ENCODE measurements at regions not wholly inside any gene's neighbourhood (a gene's known extent, or its start where the extent isn't known, plus 50 kb on each side); places are given as distances from the start of the nearest gene placed in this dataset.
"Not testable (repeated sequence)": the region's sequence is repeated elsewhere in the genome, so short reads cannot be mapped to it uniquely, and the experiment has no call there.

GRCh38 chr17:71502443-71502842 lies 618.4 kb upstream of the SOX9 start:
- H3K9ac ChIP-seq (ENCODE audit: low read length), result no peak overlapping the region
- no peaks in the 10 kb centered on the region for H3K36me3 ChIP-seq (ENCODE audit: control insufficient read depth, low read depth, low read length)
- no peak overlapping the region for H3K4me3 ChIP-seq (ENCODE audit: low read length)
- H3K9me3 ChIP-seq (ENCODE audit: control insufficient read depth, low read depth, low read length), result no peaks in the 10 kb centered on the region
- H3K27me3 ChIP-seq (ENCODE audit: control insufficient read depth, insufficient read depth, low read length), result no peaks in the 10 kb centered on the region
- no peak overlapping the region for H3K27ac ChIP-seq (ENCODE audit: low read length)
- H3K4me1 ChIP-seq (ENCODE audit: control insufficient read depth, low read depth, low read length), result no peaks in the 10 kb centered on the region

GRCh38 chr17:71503710-71504465 lies 616.9 kb upstream of the SOX9 start:
- H3K27ac ChIP-seq (ENCODE audit: low read length), result no peak overlapping the region
- H3K27me3 ChIP-seq (ENCODE audit: control insufficient read depth, insufficient read depth, low read length), result no peaks in the 10 kb centered on the region
- no peaks in the 10 kb centered on the region for H3K4me1 ChIP-seq (ENCODE audit: control insufficient read depth, low read depth, low read length)
- no peaks in the 10 kb centered on the region for H3K36me3 ChIP-seq (ENCODE audit: control insufficient read depth, low read depth, low read length)
- no peak overlapping the region for H3K4me3 ChIP-seq (ENCODE audit: low read length)
- no peak overlapping the region for H3K9ac ChIP-seq (ENCODE audit: low read length)
- H3K9me3 ChIP-seq (ENCODE audit: control insufficient read depth, low read depth, low read length), result no peaks in the 10 kb centered on the region

GRCh38 chr17:71505200-71505599 lies 615.6 kb upstream of the SOX9 start:
- no peaks in the 10 kb centered on the region for H3K27me3 ChIP-seq (ENCODE audit: control insufficient read depth, insufficient read depth, low read length)

DNA sequence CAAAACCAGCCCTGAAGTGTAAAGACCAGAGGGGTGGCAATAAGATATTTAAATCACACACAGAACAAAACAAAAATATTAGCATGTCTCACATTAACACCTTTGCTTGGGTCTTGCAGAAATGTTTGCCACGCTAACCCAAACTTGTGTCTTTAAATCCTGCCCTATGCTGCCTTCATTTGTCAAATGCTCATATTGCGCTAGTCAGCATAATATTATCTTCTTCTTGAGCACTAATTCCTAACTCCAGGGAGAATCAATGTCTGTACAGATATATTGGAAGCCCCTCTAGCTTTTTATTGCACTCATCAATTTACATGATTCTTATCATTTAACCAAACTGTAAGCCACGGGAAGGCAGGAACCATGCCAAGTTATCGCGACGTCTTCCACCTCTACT lies 614.8 kb upstream of the SOX9 start:
- H3K36me3 ChIP-seq (ENCODE audit: control insufficient read depth, low read depth, low read length), result no peaks in the 10 kb centered on the region
- H3K9ac ChIP-seq (ENCODE audit: low read length), result no peak overlapping the region
- H3K4me3 ChIP-seq (ENCODE audit: low read length), result no peak overlapping the region
- H3K27me3 ChIP-seq (ENCODE audit: control insufficient read depth, insufficient read depth, low read length), result no peaks in the 10 kb centered on the region
- no peaks in the 10 kb centered on the region for H3K4me1 ChIP-seq (ENCODE audit: control insufficient read depth, low read depth, low read length)
- no peaks in the 10 kb centered on the region for H3K9me3 ChIP-seq (ENCODE audit: control insufficient read depth, low read depth, low read length)
- no peak overlapping the region for H3K27ac ChIP-seq (ENCODE audit: low read length)

More at GRCh38 chr17:71505200-71505599, 615.6 kb upstream of the SOX9 start:
- no peaks in the 10 kb centered on the region for H3K36me3 ChIP-seq (ENCODE audit: control insufficient read depth, low read depth, low read length)
- H3K4me1 ChIP-seq (ENCODE audit: control insufficient read depth, low read depth, low read length), result no peaks in the 10 kb centered on the region
- no peak overlapping the region for H3K9ac ChIP-seq (ENCODE audit: low read length)
- H3K9me3 ChIP-seq (ENCODE audit: control insufficient read depth, low read depth, low read length), result no peaks in the 10 kb centered on the region
- H3K27ac ChIP-seq (ENCODE audit: low read length), result no peak overlapping the region
- no peak overlapping the region for H3K4me3 ChIP-seq (ENCODE audit: low read length)

DNA sequence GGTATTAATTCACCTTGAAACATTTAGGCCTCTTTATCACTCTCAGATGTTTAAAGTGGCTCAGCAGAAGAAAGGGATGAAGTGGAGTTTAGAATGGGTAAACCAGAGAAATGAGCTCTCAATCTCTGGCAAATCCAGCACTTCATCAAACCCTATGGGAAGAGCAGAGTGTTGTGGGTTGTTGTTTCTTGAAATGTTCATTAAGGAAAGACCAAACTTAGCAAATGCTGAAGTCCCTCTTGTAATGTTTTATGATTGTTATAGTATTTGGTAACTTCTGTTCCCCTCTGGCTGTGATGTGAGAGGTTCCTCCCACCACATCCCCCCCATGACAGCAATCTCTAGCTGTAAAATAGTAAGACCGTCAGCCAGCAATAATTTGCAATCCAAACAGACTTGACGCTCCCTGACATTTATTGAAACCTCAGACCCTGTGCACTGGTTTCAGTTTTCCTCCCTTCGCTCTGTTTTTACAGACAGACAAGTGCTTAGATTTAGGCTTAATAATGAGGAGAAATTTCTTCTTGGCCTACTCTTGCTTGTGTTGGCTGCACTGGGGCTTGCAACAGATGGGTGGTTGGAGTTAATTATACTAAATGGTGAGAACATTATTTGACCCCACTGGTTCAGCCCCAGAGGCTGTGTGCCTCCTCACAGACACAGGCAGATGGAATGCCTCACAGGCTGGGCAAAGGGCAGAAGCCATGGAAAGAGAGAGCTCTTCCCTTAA lies 609.4 kb upstream of the SOX9 start:
- no peak overlapping the region for H3K27ac ChIP-seq (ENCODE audit: low read length)
- no peak overlapping the region for H3K9ac ChIP-seq (ENCODE audit: low read length)
- H3K36me3 ChIP-seq (ENCODE audit: control insufficient read depth, low read depth, low read length), result no peaks in the 10 kb centered on the region
- no peak overlapping the region for H3K4me3 ChIP-seq (ENCODE audit: low read length)
- H3K27me3 ChIP-seq (ENCODE audit: control insufficient read depth, insufficient read depth, low read length), result no peaks in the 10 kb centered on the region
- H3K4me1 ChIP-seq (ENCODE audit: control insufficient read depth, low read depth, low read length), result no peaks in the 10 kb centered on the region
- no peaks in the 10 kb centered on the region for H3K9me3 ChIP-seq (ENCODE audit: control insufficient read depth, low read depth, low read length)

GRCh38 chr17:71513725-71514124 lies 607.1 kb upstream of the SOX9 start:
- not testable (repeated sequence) for H3K9ac ChIP-seq (ENCODE audit: low read length); H3K36me3 ChIP-seq (ENCODE audit: control insufficient read depth, low read depth, low read length); H3K4me3 ChIP-seq (ENCODE audit: low read length); H3K9me3 ChIP-seq (ENCODE audit: control insufficient read depth, low read depth, low read length); H3K4me1 ChIP-seq (ENCODE audit: control insufficient read depth, low read depth, low read length); H3K27me3 ChIP-seq (ENCODE audit: control insufficient read depth, insufficient read depth, low read length); H3K27ac ChIP-seq (ENCODE audit: low read length)

DNA sequence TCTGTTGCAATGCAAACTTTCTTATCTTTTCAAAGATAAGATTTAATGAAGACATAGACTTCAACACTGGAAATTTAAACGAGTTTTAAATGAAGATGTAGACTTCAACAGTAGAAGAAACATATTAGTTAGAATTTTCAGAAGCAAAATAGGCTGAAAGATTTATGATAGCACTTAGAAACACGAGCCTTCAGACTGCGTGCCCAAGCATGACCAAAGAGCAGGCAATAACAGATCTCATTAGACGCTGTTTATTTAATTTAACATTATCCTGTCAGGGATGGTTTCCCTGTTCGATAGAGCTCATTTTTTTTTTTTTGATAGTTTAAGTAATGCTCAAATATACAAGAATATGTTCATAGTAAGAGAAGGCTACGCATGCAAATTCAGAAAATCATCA lies 604.7 kb upstream of the SOX9 start:
- H3K4me3 ChIP-seq (ENCODE audit: low read length), result no peak overlapping the region
- H3K9me3 ChIP-seq (ENCODE audit: control insufficient read depth, low read depth, low read length), result no peaks in the 10 kb centered on the region
- no peaks in the 10 kb centered on the region for H3K4me1 ChIP-seq (ENCODE audit: control insufficient read depth, low read depth, low read length)
- no peaks in the 10 kb centered on the region for H3K27me3 ChIP-seq (ENCODE audit: control insufficient read depth, insufficient read depth, low read length)
- H3K36me3 ChIP-seq (ENCODE audit: control insufficient read depth, low read depth, low read length), result no peaks in the 10 kb centered on the region
- no peak overlapping the region for H3K27ac ChIP-seq (ENCODE audit: low read length)
- H3K9ac ChIP-seq (ENCODE audit: low read length), result no peak overlapping the region

DNA sequence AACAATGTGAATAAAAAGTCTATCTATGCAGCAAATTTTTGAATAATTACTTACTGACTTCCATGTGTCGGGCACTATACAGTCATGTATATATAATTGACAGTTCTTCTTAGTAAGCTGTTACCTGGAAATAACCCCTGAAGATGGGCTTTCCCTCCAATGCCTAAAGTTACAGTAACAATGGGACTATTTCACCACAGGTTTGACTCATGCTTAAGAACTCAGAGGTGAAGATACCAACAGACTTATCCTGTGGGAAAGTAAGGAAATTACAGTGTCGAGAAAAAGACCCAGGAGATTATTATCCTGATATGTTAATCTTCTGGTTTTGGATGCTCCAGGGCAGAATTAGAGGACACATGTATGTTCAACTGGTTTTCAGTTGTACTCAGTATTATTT lies 601.5 kb upstream of the SOX9 start:
- no peaks in the 10 kb centered on the region for H3K9me3 ChIP-seq (ENCODE audit: control insufficient read depth, low read depth, low read length)
- H3K36me3 ChIP-seq (ENCODE audit: control insufficient read depth, low read depth, low read length), result no peaks in the 10 kb centered on the region
- no peak overlapping the region for H3K9ac ChIP-seq (ENCODE audit: low read length)
- peaks cover 6% of the 10 kb centered on the region for H3K4me1 ChIP-seq (ENCODE audit: control insufficient read depth, low read depth, low read length)
- H3K27ac ChIP-seq (ENCODE audit: low read length), result no peak overlapping the region
- H3K27me3 ChIP-seq (ENCODE audit: control insufficient read depth, insufficient read depth, low read length), result no peaks in the 10 kb centered on the region
- H3K4me3 ChIP-seq (ENCODE audit: low read length), result no peak overlapping the region

DNA sequence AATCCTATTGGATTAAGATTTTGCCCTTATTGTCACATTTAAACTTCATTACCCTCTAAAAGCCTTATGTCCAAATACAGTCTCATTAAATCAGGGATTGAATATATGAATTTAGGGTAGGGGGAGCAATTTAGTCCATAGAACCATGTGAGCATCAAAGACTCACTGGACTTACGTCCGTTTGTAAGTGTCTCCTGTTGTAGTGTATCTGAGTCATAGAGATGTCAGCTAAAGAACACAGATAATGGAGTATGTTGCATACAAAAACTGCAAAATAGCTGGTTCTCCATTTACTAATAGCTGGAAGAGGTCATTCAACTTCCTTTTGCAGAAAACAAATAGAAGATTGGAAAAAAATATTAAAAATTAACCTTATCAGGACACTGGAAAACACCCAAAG lies 599.1 kb upstream of the SOX9 start:
- no peak overlapping the region for H3K4me3 ChIP-seq (ENCODE audit: low read length)
- peaks cover 6% of the 10 kb centered on the region for H3K4me1 ChIP-seq (ENCODE audit: control insufficient read depth, low read depth, low read length)
- no peak overlapping the region for H3K9ac ChIP-seq (ENCODE audit: low read length)
- H3K9me3 ChIP-seq (ENCODE audit: control insufficient read depth, low read depth, low read length), result no peaks in the 10 kb centered on the region
- no peaks in the 10 kb centered on the region for H3K36me3 ChIP-seq (ENCODE audit: control insufficient read depth, low read depth, low read length)
- no peak overlapping the region for H3K27ac ChIP-seq (ENCODE audit: low read length)
- H3K27me3 ChIP-seq (ENCODE audit: control insufficient read depth, insufficient read depth, low read length), result no peaks in the 10 kb centered on the region

GRCh38 chr17:71522383-71522782 lies 598.4 kb upstream of the SOX9 start:
- Histone ChIP-seq H3K9me3 (ENCODE audit: control insufficient read depth, low read depth, low read length) (no peaks in the 10 kb centered on the region), H3K36me3 (ENCODE audit: control insufficient read depth, low read depth, low read length) (no peaks in the 10 kb centered on the region), H3K27ac (ENCODE audit: low read length) (no peak overlapping the region), H3K4me1 (ENCODE audit: control insufficient read depth, low read depth, low read length) (peaks cover 6% of the 10 kb centered on the region), H3K4me3 (ENCODE audit: low read length) (no peak overlapping the region), H3K27me3 (ENCODE audit: control insufficient read depth, insufficient read depth, low read length) (no peaks in the 10 kb centered on the region), H3K9ac (ENCODE audit: low read length) (no peak overlapping the region)

- no peak overlapping the region for H3K27ac ChIP-seq (ENCODE audit: low read length)
- H3K9ac ChIP-seq (ENCODE audit: low read length), result no peak overlapping the region
- no peaks in the 10 kb centered on the region for H3K36me3 ChIP-seq (ENCODE audit: control insufficient read depth, low read depth, low read length)
- H3K4me1 ChIP-seq (ENCODE audit: control insufficient read depth, low read depth, low read length), result peaks cover 1% of the 10 kb centered on the region
- no peaks in the 10 kb centered on the region for H3K9me3 ChIP-seq (ENCODE audit: control insufficient read depth, low read depth, low read length)
- no peaks in the 10 kb centered on the region for H3K27me3 ChIP-seq (ENCODE audit: control insufficient read depth, insufficient read depth, low read length)
- no peak overlapping the region for H3K4me3 ChIP-seq (ENCODE audit: low read length)
Observed at GRCh38 chr17:71527311-71527710, 593.5 kb upstream of the SOX9 start.

GRCh38 chr17:71528210-71528609 lies 592.6 kb upstream of the SOX9 start:
- H3K9ac ChIP-seq (ENCODE audit: low read length), result no peak overlapping the region
- no peaks in the 10 kb centered on the region for H3K36me3 ChIP-seq (ENCODE audit: control insufficient read depth, low read depth, low read length)
- no peak overlapping the region for H3K27ac ChIP-seq (ENCODE audit: low read length)
- no peaks in the 10 kb centered on the region for H3K9me3 ChIP-seq (ENCODE audit: control insufficient read depth, low read depth, low read length)
- H3K4me1 ChIP-seq (ENCODE audit: control insufficient read depth, low read depth, low read length), result no peaks in the 10 kb centered on the region
- no peaks in the 10 kb centered on the region for H3K27me3 ChIP-seq (ENCODE audit: control insufficient read depth, insufficient read depth, low read length)
- H3K4me3 ChIP-seq (ENCODE audit: low read length), result no peak overlapping the region

Measured in iPS-18a (cell line).